BE2C (cell line): ENCODE measurements at regions not wholly inside any gene's neighbourhood (a gene's known extent, or its start where the extent isn't known, plus 50 kb on each side); places are given as distances from the start of the nearest gene placed in this dataset.

Experiments
- DNase-seq: peaks from one replicate; pipeline ENCODE4 v3.0.0-alpha.2; 2020
- H3K27me3 ChIP-seq: fragments of 250-450 bp; sonication (Bioruptor Pico); 2 replicates; pipeline ENCODE4 v1.5.1; 2020; ENCODE audit warnings: mild to moderate bottlenecking
- H3K36me3 ChIP-seq: fragments of 250-450 bp; sonication (Bioruptor Pico); 2 replicates; pipeline ENCODE4 v1.5.1; 2020; ENCODE audit warnings: mild to moderate bottlenecking
- H3K4me1 ChIP-seq: fragments of 250-450 bp; sonication (Bioruptor Pico); 2 replicates; pipeline ENCODE4 v1.5.1; 2020
- H3K4me3 ChIP-seq: 2 replicates; pipeline ENCODE4 v1.5.1; 2011; ENCODE audit warnings: low read depth, low read length
- H3K9me3 ChIP-seq: fragments of 250-450 bp; sonication (Bioruptor Pico); 2 replicates; pipeline ENCODE4 v1.5.1; 2020
- TF ChIP-seq, protein P1 (sequence below): IDR thresholded peaks from 2 replicates; pipeline ENCODE4 v1.5.1; 2012; ENCODE audit warnings: mild to moderate bottlenecking, low read depth, low read length

- no peaks in the 10 kb centered on the region for H3K27me3 ChIP-seq
- no peaks in the 10 kb centered on the region for H3K4me1 ChIP-seq
- H3K36me3 ChIP-seq = no peaks in the 10 kb centered on the region
- H3K4me3 ChIP-seq = no peak overlapping the region
- no peaks in the 10 kb centered on the region; the same call in 1 of the 2 replicates for H3K9me3 ChIP-seq
- no peak for DNase-seq
- TF ChIP-seq, protein P1, sequence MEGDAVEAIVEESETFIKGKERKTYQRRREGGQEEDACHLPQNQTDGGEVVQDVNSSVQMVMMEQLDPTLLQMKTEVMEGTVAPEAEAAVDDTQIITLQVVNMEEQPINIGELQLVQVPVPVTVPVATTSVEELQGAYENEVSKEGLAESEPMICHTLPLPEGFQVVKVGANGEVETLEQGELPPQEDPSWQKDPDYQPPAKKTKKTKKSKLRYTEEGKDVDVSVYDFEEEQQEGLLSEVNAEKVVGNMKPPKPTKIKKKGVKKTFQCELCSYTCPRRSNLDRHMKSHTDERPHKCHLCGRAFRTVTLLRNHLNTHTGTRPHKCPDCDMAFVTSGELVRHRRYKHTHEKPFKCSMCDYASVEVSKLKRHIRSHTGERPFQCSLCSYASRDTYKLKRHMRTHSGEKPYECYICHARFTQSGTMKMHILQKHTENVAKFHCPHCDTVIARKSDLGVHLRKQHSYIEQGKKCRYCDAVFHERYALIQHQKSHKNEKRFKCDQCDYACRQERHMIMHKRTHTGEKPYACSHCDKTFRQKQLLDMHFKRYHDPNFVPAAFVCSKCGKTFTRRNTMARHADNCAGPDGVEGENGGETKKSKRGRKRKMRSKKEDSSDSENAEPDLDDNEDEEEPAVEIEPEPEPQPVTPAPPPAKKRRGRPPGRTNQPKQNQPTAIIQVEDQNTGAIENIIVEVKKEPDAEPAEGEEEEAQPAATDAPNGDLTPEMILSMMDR = no peak
These were observed 532.3 kb downstream of the BRD1 start for GRCh38 chr22:49295465-49295743.

- Histone ChIP-seq H3K36me3 (no peaks in the 10 kb centered on the region), H3K4me1 (no peaks in the 10 kb centered on the region), H3K4me3 (no peak overlapping the region), H3K27me3 (no peaks in the 10 kb centered on the region), H3K9me3 (no peaks in the 10 kb centered on the region; the same call in 1 of the 2 replicates)
- DNase-seq = no peak
- TF ChIP-seq, protein P1 = no peak
These were observed 532.8 kb downstream of the BRD1 start for GRCh38 chr22:49294656-49295464.

GRCh38 chr22:49292909-49293308 is 534.8 kb downstream of the BRD1 start:
- DNase-seq = no peak
- Histone ChIP-seq H3K9me3 (no peaks in the 10 kb centered on the region; the same call in 1 of the 2 replicates), H3K4me1 (no peaks in the 10 kb centered on the region), H3K27me3 (no peaks in the 10 kb centered on the region), H3K4me3 (no peak overlapping the region), H3K36me3 (no peaks in the 10 kb centered on the region)
- TF ChIP-seq, protein P1 = no peak

DNA sequence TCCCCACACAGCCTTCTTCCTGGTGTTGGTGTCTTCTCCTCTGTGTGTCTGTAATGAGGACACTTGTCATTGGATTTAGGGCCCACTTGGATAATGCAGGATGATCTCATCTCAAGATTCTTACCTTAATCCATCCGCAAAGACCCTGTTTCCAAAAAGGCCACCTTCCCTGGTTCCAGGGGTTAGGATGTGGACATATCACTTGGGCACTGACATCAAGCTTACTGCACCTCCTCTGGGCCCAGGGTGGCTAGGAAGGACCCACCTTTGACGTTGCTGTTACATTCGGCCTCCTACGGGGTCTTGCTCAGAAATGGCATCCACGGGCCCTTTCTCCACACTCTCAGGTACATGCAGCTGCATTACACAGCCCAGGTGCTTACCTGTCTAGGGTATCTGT is 535.9 kb downstream of the BRD1 start:
- no peaks in the 10 kb centered on the region for H3K4me1 ChIP-seq
- no peak overlapping the region for H3K4me3 ChIP-seq
- TF ChIP-seq, protein P1 = no peak
- no peaks in the 10 kb centered on the region; the same call in 1 of the 2 replicates for H3K9me3 ChIP-seq
- H3K27me3 ChIP-seq = no peaks in the 10 kb centered on the region
- no peak for DNase-seq
- H3K36me3 ChIP-seq = no peaks in the 10 kb centered on the region

GRCh38 chr22:49291169-49291568 is 536.5 kb downstream of the BRD1 start:
- no peaks in the 10 kb centered on the region for H3K36me3 ChIP-seq
- TF ChIP-seq, protein P1 = no peak
- DNase-seq = no peak
- no peak overlapping the region for H3K4me3 ChIP-seq
- no peaks in the 10 kb centered on the region for H3K27me3 ChIP-seq
- H3K4me1 ChIP-seq = no peaks in the 10 kb centered on the region
- no peaks in the 10 kb centered on the region; the same call in 1 of the 2 replicates for H3K9me3 ChIP-seq

DNA sequence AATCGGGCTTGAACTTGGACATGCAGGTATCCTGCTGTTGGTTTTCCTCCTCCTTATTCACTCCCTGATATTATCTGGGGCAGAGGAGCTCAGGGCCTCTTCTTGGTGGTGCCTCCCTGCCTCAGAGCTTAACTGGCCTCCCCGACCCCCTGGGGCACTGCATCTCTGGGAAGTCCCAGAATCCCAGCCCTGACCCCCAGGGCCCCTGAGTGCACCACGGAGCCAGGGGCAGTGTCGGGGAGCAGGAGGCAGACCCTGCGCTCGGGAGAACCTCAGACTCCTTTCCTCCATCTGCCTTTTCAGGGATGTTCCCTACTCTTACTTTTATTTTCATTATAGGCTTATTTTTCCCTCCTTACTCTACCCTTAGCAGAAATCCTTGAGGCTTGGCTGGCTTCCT is 537.0 kb downstream of the BRD1 start:
- Histone ChIP-seq H3K27me3 (no peaks in the 10 kb centered on the region), H3K4me3 (no peak overlapping the region), H3K36me3 (no peaks in the 10 kb centered on the region), H3K9me3 (no peaks in the 10 kb centered on the region; the same call in 1 of the 2 replicates), H3K4me1 (no peaks in the 10 kb centered on the region)
- TF ChIP-seq, protein P1 = no peak
- DNase-seq = no peak
